DOHH2 (cell line): ENCODE measurements at regions not wholly inside any gene's neighbourhood (a gene's known extent, or its start where the extent isn't known, plus 50 kb on each side); places are given as distances from the start of the nearest gene placed in this dataset.

Experiments used
- H3F3A ChIP-seq: fragments of 200-600 bp; sonication (generic), shearing (Covaris generic); 2 replicates; pipeline ENCODE4 v1.6.0; 2016; ENCODE audit warnings: antibody characterized with exemption, mild to moderate bottlenecking; ENCODE audit not compliant: control insufficient read depth, insufficient read depth
- H3K27ac ChIP-seq: fragments of 200-600 bp; sonication (generic); 2 replicates; pipeline ENCODE4 v1.5.1; 2014; ENCODE audit warnings: low read depth, mild to moderate bottlenecking, low read length, moderate library complexity
- H3K27me3 ChIP-seq: fragments of 200-600 bp; sonication (generic); 2 replicates; pipeline ENCODE4 v1.6.1; 2014; ENCODE audit warnings: mild to moderate bottlenecking, low read length, mixed read lengths; ENCODE audit not compliant: control insufficient read depth
- H3K36me3 ChIP-seq: fragments of 200-600 bp; sonication (generic); 2 replicates; pipeline ENCODE4 v1.6.1; 2014; ENCODE audit warnings: mild to moderate bottlenecking, low read length, moderate library complexity, mixed read lengths; ENCODE audit not compliant: control insufficient read depth
- H3K4me1 ChIP-seq: fragments of 200-600 bp; sonication (generic); 2 replicates; pipeline ENCODE4 v1.6.1; 2014; ENCODE audit warnings: mild to moderate bottlenecking, low read length, mixed read lengths; ENCODE audit not compliant: control insufficient read depth
- H3K4me2 ChIP-seq: fragments of 200-600 bp; sonication (generic); 2 replicates; pipeline ENCODE4 v1.6.0; 2014; ENCODE audit warnings: mild to moderate bottlenecking, low read length, moderate library complexity
- H3K4me3 ChIP-seq: fragments of 200-600 bp; sonication (generic); 2 replicates; pipeline ENCODE4 v1.5.1; 2014; ENCODE audit warnings: mild to moderate bottlenecking, low read length, mixed read lengths
- H3K79me2 ChIP-seq: fragments of 200-600 bp; sonication (generic); 2 replicates; pipeline ENCODE4 v1.6.1; 2014; ENCODE audit warnings: mild to moderate bottlenecking, low read length, mixed read lengths; ENCODE audit not compliant: control insufficient read depth
- H3K9me2 ChIP-seq: fragments of 200-600 bp; sonication (generic); replicated peaks from 2 replicates; pipeline ENCODE4 v1.6.1; 2014; ENCODE audit warnings: mild to moderate bottlenecking, low read length, mixed read lengths; ENCODE audit not compliant: control insufficient read depth
- H3K9me3 ChIP-seq: fragments of 200-600 bp; sonication (generic); 2 replicates; pipeline ENCODE4 v1.6.1; 2014; ENCODE audit warnings: antibody characterized with exemption, low read length, mixed read lengths; ENCODE audit not compliant: control insufficient read depth, insufficient read depth
- H4K20me1 ChIP-seq: fragments of 200-600 bp; sonication (generic); 2 replicates; pipeline ENCODE4 v1.6.0; 2014; ENCODE audit warnings: low read depth, mild to moderate bottlenecking, antibody characterized with exemption, low read length, moderate library complexity; ENCODE audit not compliant: control insufficient read depth, insufficient read depth
- CTCF ChIP-seq: fragments of 200-600 bp; sonication (generic); IDR thresholded peaks from one replicate; pipeline ENCODE4 v1.5.1; 2014; ENCODE audit warnings: antibody characterized with exemption, mild to moderate bottlenecking, low read depth, low read length; ENCODE audit not compliant: poor library complexity, severe bottlenecking
- EZH2phosphoT487 ChIP-seq: fragments of 200-600 bp; sonication (generic); IDR thresholded peaks from 2 replicates; pipeline ENCODE4 v1.6.1; 2017; ENCODE audit warnings: borderline replicate concordance, mild to moderate bottlenecking, antibody characterized with exemption, low read length, moderate library complexity, mixed read lengths

- Histone ChIP-seq H3K4me2 (no peak overlapping the region), H3K36me3 (no peaks in the 10 kb centered on the region), H3K27me3 (no peaks in the 10 kb centered on the region), H3K4me3 (no peak overlapping the region), H3K27ac (no peak overlapping the region), H3F3A (no peaks in the 10 kb centered on the region), H3K79me2 (no peaks in the 10 kb centered on the region), H4K20me1 (no peaks in the 10 kb centered on the region), H3K9me3 (peaks cover 7% of the 10 kb centered on the region; the same call in 1 of the 2 replicates), H3K4me1 (no peaks in the 10 kb centered on the region), H3K9me2 (no peaks in the 10 kb centered on the region)
- no peak for TF ChIP-seq EZH2phosphoT487
- TF ChIP-seq CTCF, result no peak
Measured at GRCh38 chr15:23890218-23890617, 203.1 kb upstream of the NDN start.

GRCh38 chr15:23897091-23897490 is 210.0 kb upstream of the NDN start:
- H3K27me3 ChIP-seq, result no peaks in the 10 kb centered on the region
- no peak overlapping the region for H3K4me2 ChIP-seq
- TF ChIP-seq CTCF (no peak), EZH2phosphoT487 (no peak)
- H3K9me3 ChIP-seq, result no peaks in the 10 kb centered on the region
- no peaks in the 10 kb centered on the region for H3F3A ChIP-seq
- H3K9me2 ChIP-seq, result no peaks in the 10 kb centered on the region
- H3K4me3 ChIP-seq, result no peak overlapping the region
- H4K20me1 ChIP-seq, result no peaks in the 10 kb centered on the region
- H3K27ac ChIP-seq, result no peak overlapping the region
- H3K4me1 ChIP-seq, result no peaks in the 10 kb centered on the region
- H3K79me2 ChIP-seq, result no peaks in the 10 kb centered on the region
- H3K36me3 ChIP-seq, result no peaks in the 10 kb centered on the region

GRCh38 chr15:23897531-23897930 is 210.4 kb upstream of the NDN start:
- H3F3A ChIP-seq, result no peaks in the 10 kb centered on the region
- no peaks in the 10 kb centered on the region for H3K27me3 ChIP-seq
- H3K9me2 ChIP-seq, result no peaks in the 10 kb centered on the region
- no peaks in the 10 kb centered on the region for H3K79me2 ChIP-seq
- TF ChIP-seq CTCF (no peak), EZH2phosphoT487 (no peak)
- H4K20me1 ChIP-seq, result no peaks in the 10 kb centered on the region
- H3K36me3 ChIP-seq, result no peaks in the 10 kb centered on the region
- H3K9me3 ChIP-seq, result no peaks in the 10 kb centered on the region
- H3K4me1 ChIP-seq, result no peaks in the 10 kb centered on the region
- no peak overlapping the region for H3K27ac ChIP-seq
- no peak overlapping the region for H3K4me2 ChIP-seq
- H3K4me3 ChIP-seq, result no peak overlapping the region

GRCh38 chr15:23910030-23910429 is 222.9 kb upstream of the NDN start:
- H3F3A ChIP-seq, result no peaks in the 10 kb centered on the region
- no peaks in the 10 kb centered on the region for H3K27me3 ChIP-seq
- no peak overlapping the region for H3K4me3 ChIP-seq
- H3K9me3 ChIP-seq, result peaks cover 4% of the 10 kb centered on the region; the same call in 1 of the 2 replicates
- TF ChIP-seq CTCF (no peak), EZH2phosphoT487 (no peak)
- no peaks in the 10 kb centered on the region for H3K79me2 ChIP-seq
- H3K4me2 ChIP-seq, result no peak overlapping the region
- H3K9me2 ChIP-seq, result no peaks in the 10 kb centered on the region
- no peak overlapping the region for H3K27ac ChIP-seq
- no peaks in the 10 kb centered on the region for H3K36me3 ChIP-seq
- H4K20me1 ChIP-seq, result no peaks in the 10 kb centered on the region
- no peaks in the 10 kb centered on the region for H3K4me1 ChIP-seq
